IMR-90 (cell line): ENCODE measurements at regions not wholly inside any gene's neighbourhood (a gene's known extent, or its start where the extent isn't known, plus 50 kb on each side); places are given as distances from the start of the nearest gene placed in this dataset.

Source experiments
- ATAC-seq: fragments of 200-7000 bp; cut with Tn5 transposase; 2 replicates; pipeline ENCODE4 v1.9.1; 2020; ENCODE audit warnings: low read depth, mild to moderate bottlenecking, moderate library complexity
- BruUV-seq: library from RNA; stranded (reverse); fragments of 400-500 nt; replicated peaks from 2 replicates; lab custom pipeline; 2021; lab: Mats Ljungman, UMichigan
- CTCF ChIA-PET: fragments of 300-600 bp; formaldehyde crosslinking; extraction: SDS; loops from one replicate; lab custom pipeline; 2021; ENCODE audit warnings: antibody characterized with exemption; lab: Yijun Ruan, JAX
- POLR2A ChIA-PET: fragments of 300-600 bp; sonication (Branson Sonifier 250); formaldehyde crosslinking; loops from one replicate; lab custom pipeline; 2022; ENCODE audit warnings: antibody characterized with exemption; ENCODE audit not compliant: unreplicated experiment; lab: Charles Lee
- DNase-seq: peaks from one replicate; pipeline ENCODE4 v3.0.0; 2013
- H2AFZ ChIP-seq: replicated peaks from 2 replicates; pipeline ENCODE3; 2013; ENCODE audit warnings: low read length, mild to moderate bottlenecking; ENCODE audit not compliant: poor library complexity
- H2AK5ac ChIP-seq: 2 replicates; pipeline ENCODE4 v1.6.1; 2013; ENCODE audit warnings: low read depth, low read length, inconsistent platforms
- H2AK9ac ChIP-seq: replicated peaks from 2 replicates; pipeline ENCODE3; 2013; ENCODE audit warnings: mild to moderate bottlenecking, low read depth, low read length, moderate library complexity; ENCODE audit not compliant: poor library complexity
- H2BK120ac ChIP-seq: 2 replicates; pipeline ENCODE4 v1.6.1; 2013; ENCODE audit warnings: low read depth, low read length, inconsistent platforms
- H2BK15ac ChIP-seq: 3 replicates; pipeline ENCODE4 v1.6.1; 2013; ENCODE audit warnings: low read depth, low read length, inconsistent platforms
- H2BK20ac ChIP-seq: 2 replicates; pipeline ENCODE4 v1.6.1; 2013; ENCODE audit warnings: low read depth, mild to moderate bottlenecking, inconsistent platforms, low read length, moderate library complexity
- H2BK5ac ChIP-seq: 2 replicates; pipeline ENCODE4 v1.6.1; 2013; ENCODE audit warnings: mild to moderate bottlenecking, low read depth, low read length, inconsistent platforms; ENCODE audit not compliant: poor library complexity, severe bottlenecking
- H3K14ac ChIP-seq: replicated peaks from 2 replicates; pipeline ENCODE4 v1.6.1; 2013; ENCODE audit warnings: low read depth, low read length, inconsistent platforms
- H3K18ac ChIP-seq: 2 replicates; pipeline ENCODE4 v1.6.1; 2013; ENCODE audit warnings: low read depth, low read length, control low read depth
- H3K23ac ChIP-seq: 2 replicates; pipeline ENCODE4 v1.6.1; 2013; ENCODE audit warnings: low read depth, low read length, inconsistent platforms
- H3K27ac ChIP-seq: 2 replicates; pipeline ENCODE4 v1.5.1; 2013; ENCODE audit warnings: mild to moderate bottlenecking, control low read depth, low read length; ENCODE audit not compliant: insufficient read depth
- H3K27me3 ChIP-seq: 2 replicates; pipeline ENCODE4 v1.6.1; 2013; ENCODE audit warnings: low read length; ENCODE audit not compliant: control insufficient read depth, insufficient read depth
- H3K36me3 ChIP-seq: 2 replicates; pipeline ENCODE4 v1.6.1; 2013; ENCODE audit warnings: low read length, mixed read lengths; ENCODE audit not compliant: control insufficient read depth, insufficient read depth
- H3K4ac ChIP-seq: 2 replicates; pipeline ENCODE4 v1.6.1; 2013; ENCODE audit warnings: low read depth, low read length, inconsistent platforms
- H3K4me1 ChIP-seq: 2 replicates; pipeline ENCODE4 v1.6.1; 2013; ENCODE audit warnings: low read length, mixed read lengths; ENCODE audit not compliant: control insufficient read depth, insufficient read depth
- H3K4me2 ChIP-seq: 2 replicates; pipeline ENCODE4 v1.6.1; 2013; ENCODE audit warnings: low read depth, mild to moderate bottlenecking, control low read depth, low read length, moderate library complexity
- H3K4me3 ChIP-seq: 2 replicates; pipeline ENCODE4 v1.5.1; 2013; ENCODE audit warnings: low read depth, mild to moderate bottlenecking, control low read depth, low read length, moderate library complexity; ENCODE audit not compliant: insufficient read depth
- H3K56ac ChIP-seq: 2 replicates; pipeline ENCODE4 v1.6.1; 2013; ENCODE audit warnings: low read length, inconsistent platforms; ENCODE audit not compliant: insufficient read depth; ENCODE audit errors: extremely low read depth
- H3K79me1 ChIP-seq, 2 experiments: 2 replicates each; pipeline ENCODE4 v1.6.1; 2013; ENCODE audit warnings: low read length in 2 of 2, inconsistent platforms in 1 of 2, low read depth in 1 of 2
- H3K9ac ChIP-seq: 2 replicates; pipeline ENCODE4 v1.6.1; 2013; ENCODE audit warnings: low read depth, low read length, control low read depth
- H3K9me1 ChIP-seq: 2 replicates; pipeline ENCODE4 v1.6.1; 2013; ENCODE audit warnings: low read length, inconsistent platforms; ENCODE audit not compliant: insufficient read depth
- H3K9me3 ChIP-seq: 2 replicates; pipeline ENCODE4 v1.6.1; 2013; ENCODE audit warnings: low read length; ENCODE audit not compliant: control insufficient read depth, insufficient read depth
- H4K20me1 ChIP-seq: 2 replicates; pipeline ENCODE4 v1.6.1; 2013; ENCODE audit warnings: low read length, inconsistent platforms; ENCODE audit not compliant: insufficient read depth
- H4K5ac ChIP-seq: 2 replicates; pipeline ENCODE4 v1.6.1; 2013; ENCODE audit warnings: mild to moderate bottlenecking, low read depth, low read length, control low read depth
- H4K8ac ChIP-seq, 2 experiments: 2 replicates each; pipeline ENCODE4 v1.6.1; 2013; ENCODE audit warnings: low read depth in 2 of 2, low read length in 2 of 2, control low read depth in 1 of 2, inconsistent platforms in 1 of 2
- H4K91ac ChIP-seq: 2 replicates; pipeline ENCODE4 v1.6.1; 2013; ENCODE audit warnings: low read depth, low read length, inconsistent platforms; ENCODE audit not compliant: insufficient read depth
- CHD1 ChIP-seq: IDR thresholded peaks from 2 replicates; pipeline ENCODE4 v1.6.1; 2012; ENCODE audit warnings: low read depth, low read length, improper control_type of control experiment
- CTCF ChIP-seq: conservative IDR thresholded peaks from 2 replicates; pipeline ENCODE4 v1.5.1; 2012; ENCODE audit warnings: mild to moderate bottlenecking, low read depth, low read length, improper control_type of control experiment
- FOS ChIP-seq: fragments of 150-350 bp; IDR thresholded peaks from 2 replicates; pipeline ENCODE4 v1.6.1; 2016; ENCODE audit warnings: low read depth, low read length
- MXI1 ChIP-seq: IDR thresholded peaks from 2 replicates; pipeline ENCODE4 v1.6.1; 2012; ENCODE audit warnings: low read depth, mild to moderate bottlenecking, low read length, moderate library complexity, borderline replicate concordance
- NFE2L2 ChIP-seq: fragments of 150-350 bp; IDR thresholded peaks from 2 replicates; pipeline ENCODE4 v1.6.1; 2016; ENCODE audit warnings: low read depth, mild to moderate bottlenecking, low read length
- RAD21 ChIP-seq: IDR thresholded peaks from 2 replicates; pipeline ENCODE4 v1.6.1; 2012; ENCODE audit warnings: low read length, improper control_type of control experiment
- RCOR1 ChIP-seq: IDR thresholded peaks from 2 replicates; pipeline ENCODE4 v1.6.1; 2012; ENCODE audit warnings: mild to moderate bottlenecking, low read length, improper control_type of control experiment; ENCODE audit not compliant: insufficient replicate concordance
- RFX5 ChIP-seq: IDR thresholded peaks from 2 replicates; pipeline ENCODE4 v1.8.0; 2012; ENCODE audit warnings: low read depth, mild to moderate bottlenecking, low read length, moderate library complexity
- SMC3 ChIP-seq: fragments of 150-350 bp; IDR thresholded peaks from 2 replicates; pipeline ENCODE4 v1.6.1; 2016; ENCODE audit warnings: low read depth, mild to moderate bottlenecking, antibody characterized with exemption, low read length, moderate library complexity
- USF2 ChIP-seq: fragments of 150-350 bp; IDR thresholded peaks from 2 replicates; pipeline ENCODE4 v1.6.1; 2017; ENCODE audit warnings: mild to moderate bottlenecking, antibody characterized with exemption, low read length, low read depth
- WGBS, 2 experiments: methylation state at CpG; one replicate each; pipeline versions ENCODE4 v1.1.5 to v1.1.7; 2013; ENCODE audit warnings: missing lambda C conversion rate in 2 of 2; ENCODE audit not compliant: insufficient read length in 1 of 2; ENCODE audit errors: extremely low coverage in 2 of 2; 5-methylcytosine and 5-hydroxymethylcytosine counted together
- dilution Hi-C: fragments of 300-500 bp; cut with HindIII; formaldehyde crosslinking; loops from one replicate; pipeline ENCODE4 v1.14.3; 2018; ENCODE audit warnings: low sequenced_read_pairs; ENCODE audit not compliant: unreplicated experiment
- in situ Hi-C: fragments of 300-500 bp; cut with MboI; formaldehyde crosslinking; loops from 3 replicates; pipeline ENCODE4 v1.14.3; 2019; ENCODE audit warnings: low sequenced_read_pairs, inconsistent platforms, mixed read lengths
- intact Hi-C: fragments of 100-400 bp; cut with micrococcal nuclease; formaldehyde crosslinking; loops from 2 replicates; pipeline ENCODE4 v1.10.0; 2022
- TF ChIP-seq, protein P1 (sequence below): fragments of 150-350 bp; IDR thresholded peaks from 2 replicates; pipeline ENCODE4 v1.6.1; 2016; ENCODE audit warnings: low read depth, mild to moderate bottlenecking, low read length, moderate library complexity, borderline replicate concordance

DNA sequence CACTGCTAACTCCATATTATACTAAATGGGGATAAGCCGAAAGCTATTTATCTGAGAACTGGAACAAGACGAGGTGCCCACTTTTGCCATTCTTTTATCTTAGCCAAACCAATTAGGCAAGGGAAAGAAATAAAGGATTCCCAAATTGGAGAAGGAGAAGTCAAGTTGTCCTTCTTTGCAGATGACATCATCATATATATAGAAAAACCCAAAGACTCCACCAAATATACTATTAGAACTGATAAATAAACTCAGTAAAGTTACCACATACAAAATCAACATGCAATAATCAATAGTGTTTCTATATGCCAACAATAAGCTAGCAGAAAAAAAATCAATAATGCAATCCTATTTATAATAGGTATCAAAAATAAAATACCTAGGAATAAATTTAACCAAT, 570.3 kb upstream of the EPHA7 start:
- Histone ChIP-seq H4K91ac (no peak overlapping the region), H3K23ac (no peak overlapping the region), H2AK9ac (no peak overlapping the region), H3K27ac (no peak overlapping the region), H2AK5ac (no peak overlapping the region), H3K4me3 (no peak overlapping the region), H3K9ac (no peak overlapping the region), H4K5ac (no peak overlapping the region), H2BK5ac (no peak overlapping the region), H3K4ac (no peak overlapping the region), H3K27me3 (no peaks in the 10 kb centered on the region), H2BK120ac (no peak overlapping the region), H4K8ac (no peak overlapping the region), H3K18ac (no peak overlapping the region), H3K9me3 (no peaks in the 10 kb centered on the region), H3K4me2 (no peak overlapping the region), H3K14ac (no peak overlapping the region), H3K36me3 (no peaks in the 10 kb centered on the region), H4K20me1 (no peaks in the 10 kb centered on the region), H2AFZ (no peak overlapping the region), H2BK15ac (no peak overlapping the region), H3K56ac (no peak overlapping the region), H2BK20ac (no peak overlapping the region), H3K79me1 (no peaks in the 10 kb centered on the region), H3K9me1 (no peaks in the 10 kb centered on the region), H3K4me1 (no peaks in the 10 kb centered on the region)
- dilution Hi-C loops (no loop called here), in situ Hi-C loops (no loop called here), intact Hi-C loops (no loop called here)
- no TSS peak for BruUV-seq
- no peak for ATAC-seq
- CTCF ChIA-PET = no interaction called here
- TF ChIP-seq CHD1 = no peak
- no peak for TF ChIP-seq CTCF
- no peak for TF ChIP-seq SMC3
- TF ChIP-seq, protein P1, sequence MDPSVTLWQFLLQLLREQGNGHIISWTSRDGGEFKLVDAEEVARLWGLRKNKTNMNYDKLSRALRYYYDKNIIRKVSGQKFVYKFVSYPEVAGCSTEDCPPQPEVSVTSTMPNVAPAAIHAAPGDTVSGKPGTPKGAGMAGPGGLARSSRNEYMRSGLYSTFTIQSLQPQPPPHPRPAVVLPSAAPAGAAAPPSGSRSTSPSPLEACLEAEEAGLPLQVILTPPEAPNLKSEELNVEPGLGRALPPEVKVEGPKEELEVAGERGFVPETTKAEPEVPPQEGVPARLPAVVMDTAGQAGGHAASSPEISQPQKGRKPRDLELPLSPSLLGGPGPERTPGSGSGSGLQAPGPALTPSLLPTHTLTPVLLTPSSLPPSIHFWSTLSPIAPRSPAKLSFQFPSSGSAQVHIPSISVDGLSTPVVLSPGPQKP = no peak
- no peak for TF ChIP-seq RFX5
- TF ChIP-seq RAD21 = no peak
- no peak for TF ChIP-seq MXI1
- no peak for TF ChIP-seq NFE2L2
- no peak for TF ChIP-seq RCOR1
- no peak for TF ChIP-seq USF2
- TF ChIP-seq FOS = no peak
- DNase-seq = no peak
- no CpG with 5 or more reads among the region's 2 CpGs for WGBS, 2 experiments
- POLR2A ChIA-PET = no interaction called here
